Peyer's patch (tissue), 4 donors: ENCODE measurements at regions not wholly inside any gene's neighbourhood (a gene's known extent, or its start where the extent isn't known, plus 50 kb on each side); places are given as distances from the start of the nearest gene placed in this dataset.

Source experiments
- POLR2A ChIP-seq, 2 donors: fragments of 450-650 bp; IDR thresholded peaks; one replicate each; pipeline ENCODE4 v1.5.1; 2017; ENCODE audit warnings: antibody characterized with exemption in 2 of 2, mild to moderate bottlenecking in 2 of 2, moderate library complexity in 2 of 2
- TF ChIP-seq, protein P1 (sequence below), 6 experiments: fragments of 450-650 bp in 4 of 6; fragments of 200-600 bp in 2 of 6; sonication (generic) in 1 of 6; IDR thresholded peaks; one replicate each; pipeline ENCODE4 v1.5.1; 2017 to 2019; ENCODE audit warnings: antibody characterized with exemption in 6 of 6, mild to moderate bottlenecking in 3 of 6, moderate library complexity in 1 of 6

DNA sequence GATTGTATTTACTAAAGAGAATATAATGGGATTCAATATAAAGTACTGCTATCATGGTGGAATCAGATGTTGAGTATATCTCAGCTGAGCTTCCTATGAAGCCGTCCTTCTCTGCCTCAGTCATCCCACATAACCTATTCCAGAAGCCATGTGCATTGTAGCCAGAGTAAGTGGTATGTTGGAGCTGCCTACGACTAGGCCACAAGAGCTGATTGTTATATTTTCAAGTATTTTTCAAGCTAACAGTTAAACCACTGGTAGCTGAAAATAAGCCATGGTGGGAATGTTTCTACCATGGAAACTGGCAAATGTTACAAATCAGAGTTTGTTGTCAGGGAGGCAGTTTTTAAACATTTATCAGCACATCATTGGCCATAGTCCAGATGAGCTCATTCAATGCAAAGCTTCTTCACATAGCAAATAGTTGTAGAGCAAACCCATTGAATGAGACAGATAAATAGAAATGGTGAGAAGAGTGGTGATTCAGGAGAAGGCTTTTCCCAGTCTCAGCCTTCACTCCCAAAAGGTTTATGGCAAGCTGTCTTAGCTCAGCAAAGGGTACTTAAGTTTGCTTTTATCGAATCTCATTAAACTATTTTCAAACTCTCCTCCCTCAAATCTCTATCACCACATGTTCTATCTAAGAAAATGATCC, 436.4 kb downstream of the PCDH19 start:
- TF ChIP-seq, protein P1, sequence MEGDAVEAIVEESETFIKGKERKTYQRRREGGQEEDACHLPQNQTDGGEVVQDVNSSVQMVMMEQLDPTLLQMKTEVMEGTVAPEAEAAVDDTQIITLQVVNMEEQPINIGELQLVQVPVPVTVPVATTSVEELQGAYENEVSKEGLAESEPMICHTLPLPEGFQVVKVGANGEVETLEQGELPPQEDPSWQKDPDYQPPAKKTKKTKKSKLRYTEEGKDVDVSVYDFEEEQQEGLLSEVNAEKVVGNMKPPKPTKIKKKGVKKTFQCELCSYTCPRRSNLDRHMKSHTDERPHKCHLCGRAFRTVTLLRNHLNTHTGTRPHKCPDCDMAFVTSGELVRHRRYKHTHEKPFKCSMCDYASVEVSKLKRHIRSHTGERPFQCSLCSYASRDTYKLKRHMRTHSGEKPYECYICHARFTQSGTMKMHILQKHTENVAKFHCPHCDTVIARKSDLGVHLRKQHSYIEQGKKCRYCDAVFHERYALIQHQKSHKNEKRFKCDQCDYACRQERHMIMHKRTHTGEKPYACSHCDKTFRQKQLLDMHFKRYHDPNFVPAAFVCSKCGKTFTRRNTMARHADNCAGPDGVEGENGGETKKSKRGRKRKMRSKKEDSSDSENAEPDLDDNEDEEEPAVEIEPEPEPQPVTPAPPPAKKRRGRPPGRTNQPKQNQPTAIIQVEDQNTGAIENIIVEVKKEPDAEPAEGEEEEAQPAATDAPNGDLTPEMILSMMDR (IDR thresholded peaks at IDR 0.05): no peak
- no peak for TF ChIP-seq POLR2A (IDR thresholded peaks at IDR 0.05)
